ENCODE measurements at regions not wholly inside any gene's neighbourhood (a gene's known extent, or its start where the extent isn't known, plus 50 kb on each side); places are given as distances from the start of the nearest gene placed in this dataset.
"Not testable (repeated sequence)": the region's sequence is repeated elsewhere in the genome, so short reads cannot be mapped to it uniquely, and the experiment has no call there.

DNA sequence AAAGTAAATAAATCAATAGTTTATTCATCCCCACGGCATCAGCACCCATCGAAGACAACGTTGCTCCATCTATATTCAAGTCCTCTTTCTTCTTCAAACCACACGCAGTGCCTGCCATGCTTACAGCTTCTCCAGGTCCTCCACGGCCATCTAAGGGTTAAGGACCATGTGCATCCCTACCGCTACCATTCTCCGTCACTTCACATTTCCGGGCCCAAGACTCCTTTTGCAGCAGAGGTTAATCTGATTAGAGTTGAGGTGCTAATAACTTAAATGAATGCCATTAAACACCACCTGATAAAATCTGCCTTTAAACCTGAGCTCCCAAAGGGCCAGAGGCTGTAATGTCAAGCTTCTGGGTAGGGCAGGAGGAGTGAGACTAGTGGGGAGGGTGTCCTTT lies 79.7 kb upstream of the CCND2 start:
- DNase-seq (ENCODE audit: low read depth in 2 of 2, low spot score in 1 of 2) = no peak

DNA sequence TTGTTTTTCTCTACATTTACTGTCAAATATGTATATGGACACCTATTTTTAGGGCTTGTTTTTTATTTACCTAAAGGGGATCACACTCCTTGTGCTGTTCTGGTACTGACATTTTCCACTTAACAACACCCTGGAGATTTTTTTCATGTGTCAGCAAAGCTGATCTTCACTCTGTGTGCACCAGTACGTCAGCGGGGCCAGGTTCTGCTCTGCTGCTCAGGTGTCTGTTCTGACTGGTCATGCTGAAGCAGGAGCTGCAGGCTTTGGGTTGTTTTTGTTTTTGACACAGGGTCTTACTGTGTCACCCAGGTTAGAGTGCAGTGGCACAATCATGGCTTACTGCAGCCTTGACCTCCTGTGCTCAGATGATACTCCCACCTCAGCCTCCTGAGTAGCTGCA lies 81.9 kb upstream of the CCND2 start:
- DNase-seq (ENCODE audit: low read depth in 2 of 2, low spot score in 1 of 2) = no peak

DNA sequence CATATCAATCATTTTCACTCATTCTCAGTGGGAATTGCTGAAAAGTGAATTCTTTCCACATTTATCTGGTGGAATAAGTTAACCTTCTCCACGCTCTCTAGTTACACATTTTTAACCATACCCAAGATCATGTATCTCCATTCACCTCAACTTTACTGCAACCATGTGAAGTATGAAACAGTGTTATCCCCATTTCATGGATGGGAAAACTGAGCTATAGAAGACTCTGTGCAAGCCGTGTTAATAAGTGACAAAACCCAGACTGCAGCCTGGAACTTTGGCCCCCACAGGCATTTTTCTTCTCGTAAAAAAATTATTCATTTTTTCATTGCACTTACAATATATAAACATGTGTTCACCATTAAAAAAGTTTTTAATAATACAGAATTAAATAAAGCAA lies 82.4 kb upstream of the CCND2 start:
- no peak for DNase-seq (ENCODE audit: low read depth in 2 of 2, low spot score in 1 of 2)

DNA sequence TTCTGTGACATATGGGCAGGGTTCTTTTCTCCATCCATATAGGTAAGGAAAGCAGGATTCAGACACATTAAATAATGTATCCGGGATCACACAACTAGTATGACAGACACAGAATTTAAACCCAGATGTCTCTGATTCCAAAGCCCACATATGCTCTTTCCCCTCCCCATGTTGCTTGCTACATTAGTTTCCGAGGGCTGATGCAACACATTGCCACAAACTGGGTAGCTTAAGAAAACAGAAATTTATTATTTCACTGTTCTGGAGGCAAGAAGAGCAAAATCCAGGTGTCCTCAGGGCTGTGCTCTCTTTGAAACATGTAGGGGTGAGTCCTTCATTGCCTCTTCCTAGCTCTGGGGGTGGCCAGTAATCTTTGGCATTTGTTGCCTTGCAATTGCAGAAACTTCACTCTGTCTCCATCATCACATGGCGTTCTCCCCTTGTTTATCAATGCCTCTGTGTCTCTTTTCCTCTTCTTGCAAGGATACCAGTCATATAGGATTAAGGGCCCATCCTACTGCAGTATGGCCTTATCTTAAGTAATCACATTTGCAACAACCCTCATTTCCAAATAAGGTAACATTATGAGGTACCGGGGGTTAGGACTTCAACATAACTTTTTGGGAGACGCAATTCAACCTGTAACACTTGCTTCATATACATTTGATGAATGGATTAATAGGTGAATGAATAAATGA lies 83.0 kb upstream of the CCND2 start:
- no peak for DNase-seq (ENCODE audit: low read depth in 2 of 2, low spot score in 1 of 2)

DNA sequence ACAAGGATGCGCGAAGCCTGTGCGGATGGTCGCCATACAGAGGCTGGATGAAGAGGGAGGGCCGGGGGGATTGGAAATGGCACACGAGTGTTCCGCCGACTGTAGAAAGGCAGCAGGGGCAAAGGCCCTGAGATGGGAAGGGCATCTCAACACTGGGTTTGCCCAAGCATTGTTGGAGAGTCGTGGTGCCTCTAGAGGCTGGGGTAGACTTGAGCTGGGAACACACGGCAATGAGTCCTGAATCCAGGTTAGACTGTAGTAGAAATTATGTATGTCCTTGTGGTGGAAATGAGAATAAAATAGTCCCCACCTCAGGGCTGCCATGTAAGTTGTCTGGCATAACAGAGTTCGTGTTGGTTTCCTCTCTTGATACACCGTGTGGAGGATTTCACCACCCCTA lies 83.8 kb upstream of the CCND2 start:
- no peak for DNase-seq (ENCODE audit: low read depth in 2 of 2, low spot score in 1 of 2)

DNA sequence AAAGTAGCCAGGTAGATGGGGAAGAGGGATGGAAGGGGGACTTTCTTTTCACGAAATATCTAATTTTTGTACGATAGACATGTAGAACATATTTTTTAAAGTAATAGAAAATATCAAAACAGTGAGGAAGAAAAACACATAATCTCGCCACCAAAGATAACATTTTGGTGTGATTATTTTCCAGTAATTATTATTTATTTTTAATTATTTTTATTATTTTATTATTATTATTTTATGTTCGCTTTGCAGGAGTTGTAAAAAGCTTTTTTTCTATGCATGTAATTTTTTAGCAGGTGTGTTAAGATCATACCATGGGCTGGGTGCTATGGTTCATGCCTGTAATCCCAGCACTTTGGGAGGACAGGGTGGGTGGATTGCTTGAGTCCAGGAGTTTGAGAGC lies 85.6 kb upstream of the CCND2 start:
- DNase-seq (ENCODE audit: low read depth in 2 of 2, low spot score in 1 of 2) = no peak

DNA sequence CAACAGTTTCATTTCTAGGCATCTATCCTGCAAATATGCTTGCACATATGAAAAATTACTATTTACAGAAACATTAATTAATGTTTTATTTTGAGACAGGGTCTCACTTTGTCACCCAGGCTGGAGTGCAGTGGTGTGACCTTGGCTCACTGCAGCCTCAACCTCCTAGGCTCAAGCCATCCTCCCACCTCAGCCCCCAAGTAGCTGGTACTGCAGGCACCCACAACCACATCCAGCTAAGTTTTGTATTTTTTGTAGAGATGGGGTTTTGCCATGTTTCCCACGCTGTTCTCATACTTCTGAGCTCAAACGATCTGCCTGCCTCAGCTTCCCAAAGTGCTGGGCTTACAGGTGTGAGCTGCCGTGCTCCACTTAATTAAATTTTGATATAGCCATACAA lies 86.2 kb upstream of the CCND2 start:
- DNase-seq (ENCODE audit: low read depth in 2 of 2, low spot score in 1 of 2) = not testable (repeated sequence)

DNA sequence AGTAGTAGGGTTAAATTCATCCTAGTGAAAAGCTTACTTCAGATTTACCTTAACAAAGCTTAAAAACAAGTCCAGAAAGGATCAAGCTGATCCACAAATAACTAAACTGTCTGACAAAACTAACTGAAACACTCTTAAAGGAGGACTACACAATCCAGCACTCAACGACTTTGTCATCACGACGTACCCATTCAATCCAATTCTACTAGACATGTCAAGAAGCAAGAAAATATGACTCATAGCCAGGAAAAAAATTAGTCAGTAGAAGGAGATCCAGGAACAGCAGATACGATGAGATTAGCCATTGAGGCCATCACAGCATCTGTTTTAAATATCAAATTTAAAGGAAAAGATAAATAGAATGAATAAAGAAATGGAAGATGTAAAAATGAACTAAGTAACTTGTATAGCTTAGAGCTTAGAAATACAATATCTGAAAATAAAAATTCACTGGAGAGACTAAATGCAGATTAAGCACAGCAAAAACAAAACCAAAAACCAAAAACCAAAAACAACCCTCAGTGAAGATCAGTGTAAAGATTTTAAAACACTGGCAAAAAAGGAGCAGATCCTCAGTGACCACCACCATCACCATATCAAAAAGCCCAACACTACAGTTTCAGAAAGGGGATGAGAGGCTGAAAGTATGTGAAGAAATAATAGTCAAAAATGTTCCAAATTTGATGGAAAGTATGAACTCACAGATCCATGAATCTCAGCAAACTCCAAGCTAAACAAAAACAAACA lies 95.0 kb upstream of the CCND2 start:
- DNase-seq (ENCODE audit: low read depth in 2 of 2, low spot score in 1 of 2) = no peak

DNA sequence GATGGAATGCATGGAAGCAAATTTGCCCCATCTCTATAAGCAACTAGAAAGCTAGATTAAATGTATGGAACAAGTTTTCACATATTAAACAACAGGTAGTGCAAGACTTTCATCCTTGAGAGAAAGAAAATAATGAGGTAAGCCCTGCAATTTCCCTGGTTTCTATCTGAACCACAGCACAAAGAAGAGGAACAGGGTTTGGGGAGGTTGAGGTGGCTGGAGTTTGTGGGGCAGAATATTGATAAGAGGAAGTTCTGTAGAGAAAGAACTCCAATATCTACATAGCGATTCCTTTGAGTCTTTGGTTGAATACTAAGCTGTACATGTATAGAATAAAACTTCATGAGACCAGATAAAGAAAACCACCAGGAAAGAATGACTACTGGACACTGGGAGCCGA lies 96.3 kb upstream of the CCND2 start:
- DNase-seq (ENCODE audit: low read depth in 2 of 2, low spot score in 1 of 2) = no peak

DNA sequence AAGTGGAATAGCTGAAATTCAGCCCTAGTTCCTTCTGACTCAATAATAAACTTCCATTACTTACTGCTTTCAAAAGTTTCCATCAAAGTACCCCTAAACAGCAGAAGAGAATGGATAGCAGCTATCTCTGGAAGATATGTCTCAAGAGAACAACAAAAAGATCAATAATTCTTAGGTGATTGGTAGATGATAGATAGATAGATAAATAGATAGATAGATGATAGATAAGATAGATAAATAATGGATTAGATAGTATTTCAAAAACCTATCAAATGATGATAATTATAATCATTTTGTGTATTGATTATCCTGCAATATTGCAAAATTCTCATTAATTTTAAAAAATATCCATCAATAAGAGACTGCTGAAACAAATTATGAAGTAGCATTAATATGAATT lies 97.4 kb upstream of the CCND2 start:
- no peak for DNase-seq (ENCODE audit: low read depth in 2 of 2, low spot score in 1 of 2)

DNA sequence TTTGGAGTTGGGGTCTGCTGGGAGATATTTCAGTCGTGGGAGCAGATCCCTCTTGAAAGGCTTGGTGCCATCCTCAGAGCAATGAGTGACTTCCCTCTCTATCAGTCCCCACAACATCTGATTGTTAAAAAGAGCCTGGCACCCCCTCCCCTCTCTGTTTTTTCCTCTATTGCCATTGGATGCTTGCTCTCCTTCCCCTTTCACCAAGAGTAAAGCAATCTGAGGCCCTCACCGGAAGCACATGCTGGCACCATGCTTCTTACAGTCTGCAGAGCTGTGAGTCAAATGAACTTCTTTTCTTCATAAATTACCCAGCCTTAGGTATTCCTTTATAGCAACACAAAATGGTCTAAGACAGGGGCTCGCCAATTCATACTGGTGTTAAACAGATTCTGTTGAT lies 99.1 kb upstream of the CCND2 start:
- DNase-seq (ENCODE audit: low read depth in 2 of 2, low spot score in 1 of 2) = no peak

DNA sequence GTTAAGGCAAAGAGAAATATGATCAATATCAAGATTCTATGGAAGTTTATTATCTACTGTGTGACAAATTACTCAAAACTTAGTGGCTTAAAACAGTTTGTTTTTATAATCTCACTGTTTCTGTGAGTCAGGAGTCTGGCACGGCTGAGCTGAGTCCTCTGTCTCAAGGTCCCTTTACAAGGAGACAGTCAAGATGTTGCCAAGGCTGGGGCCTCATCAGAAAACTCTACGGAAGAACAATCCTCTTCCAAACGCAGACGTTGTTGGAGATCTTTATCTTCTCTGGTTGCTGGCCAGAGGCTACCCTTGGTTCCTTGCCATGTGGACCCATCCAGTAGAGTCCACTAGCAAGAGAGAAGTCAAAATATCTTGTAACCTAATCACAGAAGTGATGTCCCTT lies 100.6 kb upstream of the CCND2 start:
- no peak for DNase-seq (ENCODE audit: low read depth in 2 of 2, low spot score in 1 of 2)

DNA sequence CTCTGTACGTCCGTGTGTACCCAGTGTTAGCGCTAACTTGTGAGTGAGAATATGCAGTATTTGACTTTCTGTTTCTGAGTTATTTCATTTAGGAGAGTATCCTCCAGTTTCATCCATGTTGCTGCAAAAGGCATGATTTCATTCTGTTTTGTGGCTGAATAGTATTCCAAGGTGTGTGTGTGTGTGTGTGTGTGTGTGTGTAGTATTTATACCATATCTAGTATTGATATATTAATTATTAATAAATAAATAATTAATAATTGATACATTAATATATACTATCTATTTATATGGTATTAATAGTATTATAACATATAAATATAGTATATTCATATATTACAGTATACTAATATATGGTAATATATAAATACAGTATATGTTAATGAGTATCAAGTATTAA lies 101.8 kb upstream of the CCND2 start:
- DNase-seq (ENCODE audit: low read depth in 2 of 2, low spot score in 1 of 2) = no peak

DNA sequence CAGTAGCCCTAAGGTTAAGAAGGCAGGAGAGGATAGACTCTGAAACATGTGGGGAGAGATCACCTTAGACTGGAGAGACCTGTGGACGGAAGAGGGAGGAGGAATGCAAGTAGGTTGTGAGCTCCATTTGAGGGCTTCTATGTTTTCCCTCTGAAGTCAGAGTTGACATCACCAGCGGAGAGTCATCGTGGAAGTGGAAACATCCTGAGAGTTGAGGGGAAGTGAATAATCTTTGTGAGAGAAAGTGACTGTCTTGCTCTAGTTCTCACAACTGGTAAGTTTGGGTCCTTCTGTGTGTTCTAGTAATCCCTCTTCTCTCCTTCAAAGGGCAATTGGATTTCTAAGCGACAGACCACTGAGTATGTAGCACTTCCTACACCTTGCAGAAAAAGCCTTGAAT lies 103.6 kb upstream of the CCND2 start:
- no peak for DNase-seq (ENCODE audit: low read depth in 2 of 2, low spot score in 1 of 2)

DNA sequence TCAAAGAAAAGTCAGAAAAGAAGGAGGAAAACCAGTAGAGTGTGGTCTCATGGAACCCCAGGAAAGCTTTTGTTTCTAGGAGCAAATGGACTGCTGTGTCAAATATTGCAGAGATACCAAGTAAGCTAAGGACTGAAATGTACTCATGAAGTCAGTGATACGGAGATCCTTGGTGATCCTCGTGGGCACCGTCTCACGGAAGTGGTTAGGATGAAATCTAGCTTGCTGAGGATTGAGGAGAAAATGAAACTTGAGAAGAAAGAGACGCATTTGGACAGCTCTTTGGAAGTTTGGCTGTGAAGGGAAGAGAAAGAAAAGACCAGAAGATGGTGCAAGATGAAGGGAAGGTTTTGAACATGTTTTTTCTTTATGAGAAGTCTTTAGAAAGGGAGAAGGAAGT lies 104.0 kb upstream of the CCND2 start:
- no peak for DNase-seq (ENCODE audit: low read depth in 2 of 2, low spot score in 1 of 2)

DNA sequence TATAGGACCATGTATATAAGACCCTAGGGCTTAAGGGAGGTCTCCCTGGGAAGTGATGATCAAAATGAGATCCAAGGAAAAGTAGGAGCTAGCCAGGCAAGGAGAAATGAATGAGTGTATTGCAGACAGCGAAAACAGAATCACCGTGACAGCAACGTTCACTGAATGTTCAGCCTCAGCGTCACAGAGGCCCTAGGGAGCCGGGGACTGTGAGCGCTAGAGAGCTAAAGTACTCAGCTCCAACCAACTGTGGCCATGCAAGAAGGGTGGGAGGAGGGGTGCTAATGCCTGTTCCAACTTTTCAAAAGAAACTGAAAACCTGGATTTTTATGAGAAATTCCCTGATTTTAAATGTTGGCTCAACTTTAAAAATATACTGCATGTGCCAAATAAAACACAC lies 105.5 kb upstream of the CCND2 start:
- DNase-seq (ENCODE audit: low read depth in 2 of 2, low spot score in 1 of 2) = no peak

DNA sequence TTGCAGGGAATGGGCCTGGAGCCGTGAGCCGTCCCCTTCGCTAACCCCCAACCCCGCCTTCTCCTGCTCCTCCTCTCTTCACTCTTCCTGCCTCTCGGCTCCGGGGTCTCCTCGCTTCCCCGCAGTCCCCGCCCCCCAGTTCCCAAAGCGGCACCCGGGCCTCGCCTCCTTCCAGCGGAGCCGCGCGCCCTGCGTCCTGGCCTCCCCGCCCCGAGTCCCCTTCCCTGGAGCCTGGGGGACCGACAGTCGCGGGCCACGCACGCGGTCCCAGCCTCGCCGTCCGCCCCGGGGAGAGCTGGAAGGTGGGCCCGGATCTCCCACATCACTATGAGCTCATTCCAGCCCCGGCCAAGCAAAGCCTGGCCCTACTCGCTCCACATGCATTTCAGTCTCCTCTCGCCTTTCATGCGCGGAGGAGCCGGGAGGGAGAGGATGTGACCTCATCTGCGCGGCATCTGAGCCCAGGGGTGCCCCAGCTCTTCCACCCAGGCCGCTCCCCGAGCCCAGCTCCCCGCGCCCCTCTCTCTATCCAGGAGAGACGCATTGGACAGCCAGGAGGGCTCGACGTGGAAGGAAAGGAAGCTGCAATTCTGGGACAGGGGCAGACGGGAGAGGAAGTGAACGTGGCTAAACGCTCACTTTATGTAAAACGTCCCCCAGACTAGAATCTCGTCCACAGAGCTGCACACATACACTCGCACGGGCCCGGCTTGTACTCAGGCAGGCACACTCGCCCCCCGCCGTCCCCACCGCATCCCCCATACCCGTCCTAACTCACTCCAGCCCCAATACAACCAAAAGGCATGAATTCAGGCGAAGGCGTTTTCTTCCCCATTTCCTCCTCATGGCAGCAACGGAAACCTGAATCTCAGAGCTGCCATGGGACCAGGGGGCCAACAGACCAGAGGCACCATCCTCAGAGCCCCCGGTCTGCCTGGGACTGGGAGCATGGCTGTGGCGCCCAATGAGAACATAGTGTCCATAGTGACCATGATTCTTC lies 108.7 kb upstream of the CCND2 start:
- no peak for DNase-seq (ENCODE audit: low read depth in 2 of 2, low spot score in 1 of 2)

DNA sequence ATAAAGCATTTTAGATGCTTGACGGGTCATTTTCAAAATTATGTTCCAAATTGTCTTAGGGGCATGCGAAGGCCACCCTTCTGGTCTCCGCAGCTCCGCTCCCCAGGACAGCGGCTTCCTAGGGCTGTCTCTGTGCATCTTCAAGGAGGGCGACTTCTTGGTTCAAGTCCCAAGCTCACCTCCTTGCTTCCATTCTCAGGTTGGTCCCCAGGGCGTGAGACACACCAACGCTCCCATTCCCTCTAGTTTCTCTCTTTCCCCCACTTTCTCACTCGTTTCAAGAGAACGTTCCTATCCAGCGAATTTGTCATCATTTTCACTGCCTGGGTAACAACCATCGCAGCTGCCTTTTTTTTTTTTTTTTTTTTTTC lies 109.4 kb upstream of the CCND2 start:
- no peak for DNase-seq (ENCODE audit: low read depth in 2 of 2, low spot score in 1 of 2)

DNA sequence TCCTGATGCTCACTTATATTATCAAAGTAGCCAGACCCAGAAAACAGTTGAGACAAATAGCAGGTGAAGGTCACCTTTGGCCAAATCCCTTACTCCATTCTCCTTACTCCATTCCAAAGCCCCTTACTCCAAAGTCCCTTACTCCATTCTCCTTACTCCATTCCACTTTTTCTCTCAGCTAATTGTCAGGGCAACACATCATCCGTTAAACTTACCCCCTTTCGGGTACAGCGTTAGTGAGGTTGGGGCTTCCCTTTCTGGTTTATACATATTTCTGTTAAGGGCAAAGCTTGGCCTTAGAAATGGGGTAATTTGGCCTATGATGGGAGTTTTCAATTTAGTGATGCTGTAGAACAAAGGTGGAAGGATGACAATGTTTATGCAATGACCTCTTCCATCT lies 111.8 kb upstream of the CCND2 start:
- DNase-seq (ENCODE audit: low read depth in 2 of 2, low spot score in 1 of 2) = no peak

DNA sequence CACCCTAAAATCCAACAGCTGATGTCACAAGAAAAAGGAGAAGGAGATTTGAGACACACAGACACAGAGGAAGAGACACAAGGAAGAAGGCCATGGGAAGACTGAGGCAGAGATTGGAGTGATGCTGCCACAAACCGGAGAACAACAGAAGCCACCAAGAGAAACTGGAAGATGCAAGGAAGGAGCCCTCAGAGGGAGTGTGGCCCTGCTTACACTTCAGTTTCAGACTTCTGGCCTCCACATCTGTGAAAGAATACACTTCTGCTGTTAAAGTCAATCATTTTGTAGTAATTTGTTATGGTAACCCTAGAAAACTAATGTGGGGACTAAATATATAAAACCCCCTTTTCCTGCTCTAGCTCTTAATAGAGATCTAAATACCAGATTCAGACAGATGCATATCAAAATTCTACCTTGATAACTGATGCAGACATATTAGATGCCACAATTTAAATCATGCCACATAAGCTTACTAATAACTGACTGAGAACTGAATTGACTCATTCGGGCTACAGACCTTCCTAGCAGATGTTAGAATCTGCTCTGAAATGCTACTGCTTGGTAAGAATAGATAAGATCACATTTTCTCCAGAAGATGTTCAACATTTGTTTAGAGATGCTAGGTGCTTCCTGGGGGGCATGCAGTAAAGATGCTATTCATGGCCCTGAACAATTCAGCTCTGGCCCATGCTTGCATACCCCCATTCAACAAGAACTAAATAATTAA lies 113.1 kb upstream of the CCND2 start:
- DNase-seq (ENCODE audit: low read depth in 2 of 2, low spot score in 1 of 2) = no peak

DNA sequence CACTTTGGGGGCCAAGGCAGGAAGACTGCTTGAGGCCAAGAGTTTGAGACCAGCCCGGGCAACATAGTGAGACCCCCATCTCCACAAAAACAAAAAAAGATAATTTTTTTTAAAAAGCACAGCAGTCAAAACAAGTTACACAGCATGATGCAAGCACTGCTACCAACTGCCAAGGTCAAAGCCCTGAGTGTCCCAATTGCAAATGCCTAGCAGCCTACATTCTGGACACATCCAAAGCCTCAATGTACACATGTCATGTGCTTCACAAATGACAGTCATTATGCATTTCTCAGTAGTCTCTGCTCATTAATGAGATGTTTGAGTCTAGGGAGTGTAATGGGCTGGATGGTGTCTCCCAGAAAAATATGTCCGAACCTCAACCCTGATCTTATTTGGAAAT lies 113.7 kb upstream of the CCND2 start:
- no peak for DNase-seq (ENCODE audit: low read depth in 2 of 2, low spot score in 1 of 2)
